ENCODE measurements at regions not wholly inside any gene's neighbourhood (a gene's known extent, or its start where the extent isn't known, plus 50 kb on each side); places are given as distances from the start of the nearest gene placed in this dataset.

- TF ChIP-seq CTCF (IDR thresholded peaks at IDR 0.05; ENCODE audit: low read length) = no peak
- no peak for TF ChIP-seq EZH2 (optimal IDR thresholded peaks at IDR 0.05; ENCODE audit: low read depth, low read length)
Measured at GRCh38 chr5:5062525-5063302, 77.4 kb upstream of the ADAMTS16 start.

Measured in MM.1S (cell line).